IMR-90 (cell line): ENCODE measurements at regions not wholly inside any gene's neighbourhood (a gene's known extent, or its start where the extent isn't known, plus 50 kb on each side); places are given as distances from the start of the nearest gene placed in this dataset.

ENCODE experiments used
- ATAC-seq: fragments of 200-7000 bp; cut with Tn5 transposase; 2 replicates; pipeline ENCODE4 v1.9.1; 2020; ENCODE audit warnings: low read depth, mild to moderate bottlenecking, moderate library complexity
- BruUV-seq: library from RNA; stranded (reverse); fragments of 400-500 nt; replicated peaks from 2 replicates; lab custom pipeline; 2021; lab: Mats Ljungman, UMichigan
- CTCF ChIA-PET: fragments of 300-600 bp; formaldehyde crosslinking; extraction: SDS; loops from one replicate; lab custom pipeline; 2021; ENCODE audit warnings: antibody characterized with exemption; lab: Yijun Ruan, JAX
- POLR2A ChIA-PET: fragments of 300-600 bp; sonication (Branson Sonifier 250); formaldehyde crosslinking; loops from one replicate; lab custom pipeline; 2022; ENCODE audit warnings: antibody characterized with exemption; ENCODE audit not compliant: unreplicated experiment; lab: Charles Lee
- DNase-seq: peaks from one replicate; pipeline ENCODE4 v3.0.0; 2013
- H2AFZ ChIP-seq: replicated peaks from 2 replicates; pipeline ENCODE3; 2013; ENCODE audit warnings: low read length, mild to moderate bottlenecking; ENCODE audit not compliant: poor library complexity
- H2AK5ac ChIP-seq: 2 replicates; pipeline ENCODE4 v1.6.1; 2013; ENCODE audit warnings: low read depth, low read length, inconsistent platforms
- H2AK9ac ChIP-seq: replicated peaks from 2 replicates; pipeline ENCODE3; 2013; ENCODE audit warnings: mild to moderate bottlenecking, low read depth, low read length, moderate library complexity; ENCODE audit not compliant: poor library complexity
- H2BK120ac ChIP-seq: 2 replicates; pipeline ENCODE4 v1.6.1; 2013; ENCODE audit warnings: low read depth, low read length, inconsistent platforms
- H2BK15ac ChIP-seq: 3 replicates; pipeline ENCODE4 v1.6.1; 2013; ENCODE audit warnings: low read depth, low read length, inconsistent platforms
- H2BK20ac ChIP-seq: 2 replicates; pipeline ENCODE4 v1.6.1; 2013; ENCODE audit warnings: low read depth, mild to moderate bottlenecking, inconsistent platforms, low read length, moderate library complexity
- H2BK5ac ChIP-seq: 2 replicates; pipeline ENCODE4 v1.6.1; 2013; ENCODE audit warnings: mild to moderate bottlenecking, low read depth, low read length, inconsistent platforms; ENCODE audit not compliant: poor library complexity, severe bottlenecking
- H3K14ac ChIP-seq: replicated peaks from 2 replicates; pipeline ENCODE4 v1.6.1; 2013; ENCODE audit warnings: low read depth, low read length, inconsistent platforms
- H3K18ac ChIP-seq: 2 replicates; pipeline ENCODE4 v1.6.1; 2013; ENCODE audit warnings: low read depth, low read length, control low read depth
- H3K23ac ChIP-seq: 2 replicates; pipeline ENCODE4 v1.6.1; 2013; ENCODE audit warnings: low read depth, low read length, inconsistent platforms
- H3K27ac ChIP-seq: 2 replicates; pipeline ENCODE4 v1.5.1; 2013; ENCODE audit warnings: mild to moderate bottlenecking, control low read depth, low read length; ENCODE audit not compliant: insufficient read depth
- H3K27me3 ChIP-seq: 2 replicates; pipeline ENCODE4 v1.6.1; 2013; ENCODE audit warnings: low read length; ENCODE audit not compliant: control insufficient read depth, insufficient read depth
- H3K36me3 ChIP-seq: 2 replicates; pipeline ENCODE4 v1.6.1; 2013; ENCODE audit warnings: low read length, mixed read lengths; ENCODE audit not compliant: control insufficient read depth, insufficient read depth
- H3K4ac ChIP-seq: 2 replicates; pipeline ENCODE4 v1.6.1; 2013; ENCODE audit warnings: low read depth, low read length, inconsistent platforms
- H3K4me1 ChIP-seq: 2 replicates; pipeline ENCODE4 v1.6.1; 2013; ENCODE audit warnings: low read length, mixed read lengths; ENCODE audit not compliant: control insufficient read depth, insufficient read depth
- H3K4me2 ChIP-seq: 2 replicates; pipeline ENCODE4 v1.6.1; 2013; ENCODE audit warnings: low read depth, mild to moderate bottlenecking, control low read depth, low read length, moderate library complexity
- H3K4me3 ChIP-seq: 2 replicates; pipeline ENCODE4 v1.5.1; 2013; ENCODE audit warnings: low read depth, mild to moderate bottlenecking, control low read depth, low read length, moderate library complexity; ENCODE audit not compliant: insufficient read depth
- H3K56ac ChIP-seq: 2 replicates; pipeline ENCODE4 v1.6.1; 2013; ENCODE audit warnings: low read length, inconsistent platforms; ENCODE audit not compliant: insufficient read depth; ENCODE audit errors: extremely low read depth
- H3K79me1 ChIP-seq, 2 experiments: 2 replicates each; pipeline ENCODE4 v1.6.1; 2013; ENCODE audit warnings: low read length in 2 of 2, inconsistent platforms in 1 of 2, low read depth in 1 of 2
- H3K9ac ChIP-seq: 2 replicates; pipeline ENCODE4 v1.6.1; 2013; ENCODE audit warnings: low read depth, low read length, control low read depth
- H3K9me1 ChIP-seq: 2 replicates; pipeline ENCODE4 v1.6.1; 2013; ENCODE audit warnings: low read length, inconsistent platforms; ENCODE audit not compliant: insufficient read depth
- H3K9me3 ChIP-seq: 2 replicates; pipeline ENCODE4 v1.6.1; 2013; ENCODE audit warnings: low read length; ENCODE audit not compliant: control insufficient read depth, insufficient read depth
- H4K20me1 ChIP-seq: 2 replicates; pipeline ENCODE4 v1.6.1; 2013; ENCODE audit warnings: low read length, inconsistent platforms; ENCODE audit not compliant: insufficient read depth
- H4K5ac ChIP-seq: 2 replicates; pipeline ENCODE4 v1.6.1; 2013; ENCODE audit warnings: mild to moderate bottlenecking, low read depth, low read length, control low read depth
- H4K8ac ChIP-seq, 2 experiments: 2 replicates each; pipeline ENCODE4 v1.6.1; 2013; ENCODE audit warnings: low read depth in 2 of 2, low read length in 2 of 2, control low read depth in 1 of 2, inconsistent platforms in 1 of 2
- H4K91ac ChIP-seq: 2 replicates; pipeline ENCODE4 v1.6.1; 2013; ENCODE audit warnings: low read depth, low read length, inconsistent platforms; ENCODE audit not compliant: insufficient read depth
- POLR2A ChIP-seq: IDR thresholded peaks from 2 replicates; pipeline ENCODE4 v1.6.1; 2012; ENCODE audit warnings: mild to moderate bottlenecking, low read depth, low read length
- RAD21 ChIP-seq: IDR thresholded peaks from 2 replicates; pipeline ENCODE4 v1.6.1; 2012; ENCODE audit warnings: low read length, improper control_type of control experiment
- WGBS, 2 experiments: methylation state at CpG; one replicate each; pipeline versions ENCODE4 v1.1.5 to v1.1.7; 2013; ENCODE audit warnings: missing lambda C conversion rate in 2 of 2; ENCODE audit not compliant: insufficient read length in 1 of 2; ENCODE audit errors: extremely low coverage in 2 of 2; 5-methylcytosine and 5-hydroxymethylcytosine counted together
- dilution Hi-C: fragments of 300-500 bp; cut with HindIII; formaldehyde crosslinking; loops from one replicate; pipeline ENCODE4 v1.14.3; 2018; ENCODE audit warnings: low sequenced_read_pairs; ENCODE audit not compliant: unreplicated experiment
- in situ Hi-C: fragments of 300-500 bp; cut with MboI; formaldehyde crosslinking; loops from 3 replicates; pipeline ENCODE4 v1.14.3; 2019; ENCODE audit warnings: low sequenced_read_pairs, inconsistent platforms, mixed read lengths
- intact Hi-C: fragments of 100-400 bp; cut with micrococcal nuclease; formaldehyde crosslinking; loops from 2 replicates; pipeline ENCODE4 v1.10.0; 2022

- H4K91ac ChIP-seq, result no peak overlapping the region
- no peak overlapping the region; the same call in 1 of the 2 replicates for H3K18ac ChIP-seq
- H2AFZ ChIP-seq, result no peak overlapping the region
- BruUV-seq, result no TSS peak
- no peak overlapping the region for H3K4ac ChIP-seq
- no peak overlapping the region for H3K4me3 ChIP-seq
- H2BK15ac ChIP-seq, result 0 out of 3 replicates have a peak overlapping the region, but pooled peaks have one; percentile 15
- peaks cover 2% of the 10 kb centered on the region; the same call in 1 of the 2 replicates for H3K4me1 ChIP-seq
- no peaks in the 10 kb centered on the region for H3K9me1 ChIP-seq
- no peak overlapping the region for H3K56ac ChIP-seq
- ChIA-PET CTCF (no interaction called here), POLR2A (no interaction called here)
- no CpG with 5 or more reads among the region's 2 CpGs for whole genome bisulfite sequencing, 2 experiments
- no peak overlapping the region for H4K5ac ChIP-seq
- H3K36me3 ChIP-seq, result no peaks in the 10 kb centered on the region; the same call in 1 of the 2 replicates
- TF ChIP-seq POLR2A (no peak), RAD21 (no peak)
- 0 out of 2 replicates have a peak, but pooled peaks cover 2% of the 10 kb centered on the region for H3K9me3 ChIP-seq
- H3K27ac ChIP-seq, result no peak overlapping the region
- H2AK9ac ChIP-seq, result no peak overlapping the region
- DNase-seq (no peak), ATAC-seq (no peak)
- no peak overlapping the region for H3K4me2 ChIP-seq
- H2BK5ac ChIP-seq, result no peak overlapping the region
- intact Hi-C loops, result no loop called here
- no peak overlapping the region for H4K8ac ChIP-seq
- dilution Hi-C loops, result no loop called here
- H4K20me1 ChIP-seq, result no peaks in the 10 kb centered on the region
- no peak overlapping the region for H2BK20ac ChIP-seq
- in situ Hi-C loops, result no loop called here
- H3K27me3 ChIP-seq, result no peaks in the 10 kb centered on the region
- H2BK120ac ChIP-seq, result peak overlapping the region; percentile 51; the same call in 1 of the 2 replicates
- H3K79me1 ChIP-seq, result no peaks in the 10 kb centered on the region
- no peak overlapping the region for H3K9ac ChIP-seq
- no peak overlapping the region for H3K14ac ChIP-seq
- no peak overlapping the region for H3K23ac ChIP-seq
- no peak overlapping the region for H2AK5ac ChIP-seq
Measured at GRCh38 chr9:115980054-115980453, 173.5 kb upstream of the PAPPA start.
